GM23338 (cell line): ENCODE measurements at regions not wholly inside any gene's neighbourhood (a gene's known extent, or its start where the extent isn't known, plus 50 kb on each side); places are given as distances from the start of the nearest gene placed in this dataset.

Experiments used
- CREB1 ChIP-seq: fragments of 250-450 bp; sonication (Bioruptor Pico); IDR thresholded peaks from 2 replicates; pipeline ENCODE4 v1.5.0; 2020; ENCODE audit warnings: low read depth, mild to moderate bottlenecking, moderate library complexity
- ETS1 ChIP-seq: IDR thresholded peaks from 2 replicates; pipeline ENCODE4 v1.6.1; 2016; ENCODE audit warnings: antibody characterized with exemption
- EZH2 ChIP-seq: fragments of 200-600 bp; sonication (generic); IDR thresholded peaks from one replicate; pipeline ENCODE4 v1.8.0; 2017; ENCODE audit warnings: antibody characterized with exemption, mild to moderate bottlenecking, low read depth; ENCODE audit not compliant: unreplicated experiment
- EZH2phosphoT487 ChIP-seq: fragments of 200-600 bp; sonication (generic); IDR thresholded peaks from one replicate; pipeline ENCODE4 v1.8.1; 2018; ENCODE audit warnings: antibody characterized with exemption; ENCODE audit not compliant: unreplicated experiment
- JUNB ChIP-seq: IDR thresholded peaks from one replicate; pipeline ENCODE4 v1.6.1; 2016; ENCODE audit warnings: antibody characterized with exemption; ENCODE audit not compliant: unreplicated experiment
- NANOG ChIP-seq: IDR thresholded peaks from 2 replicates; pipeline ENCODE4 v1.6.1; 2016; ENCODE audit warnings: antibody characterized with exemption, borderline replicate concordance
- POLR2AphosphoS5 ChIP-seq: IDR thresholded peaks from 2 replicates; pipeline ENCODE4 v1.6.1; 2016; ENCODE audit warnings: antibody characterized with exemption, low read depth
- REST ChIP-seq: IDR thresholded peaks from one replicate; pipeline ENCODE4 v1.6.1; 2018; ENCODE audit warnings: antibody characterized with exemption; ENCODE audit not compliant: unreplicated experiment
- STAT1 ChIP-seq: IDR thresholded peaks from one replicate; pipeline ENCODE4 v1.6.1; 2016; ENCODE audit warnings: antibody characterized with exemption; ENCODE audit not compliant: unreplicated experiment
- TF ChIP-seq, protein P1 (sequence below), 2 experiments: fragments of 200-600 bp in 1 of 2; sonication (generic) in 1 of 2; conservative IDR thresholded peaks; 2 replicates each; pipeline versions ENCODE4 v1.5.1 to v1.6.1; 2016 to 2017; ENCODE audit warnings: antibody characterized with exemption in 2 of 2, low read depth in 2 of 2, mild to moderate bottlenecking in 2 of 2, moderate library complexity in 1 of 2
- TF ChIP-seq, protein P2 (sequence below): fragments of 250-450 bp; sonication (Bioruptor Pico); IDR thresholded peaks from 2 replicates; pipeline ENCODE4 v1.5.0; 2020; ENCODE audit warnings: mild to moderate bottlenecking, moderate library complexity

DNA sequence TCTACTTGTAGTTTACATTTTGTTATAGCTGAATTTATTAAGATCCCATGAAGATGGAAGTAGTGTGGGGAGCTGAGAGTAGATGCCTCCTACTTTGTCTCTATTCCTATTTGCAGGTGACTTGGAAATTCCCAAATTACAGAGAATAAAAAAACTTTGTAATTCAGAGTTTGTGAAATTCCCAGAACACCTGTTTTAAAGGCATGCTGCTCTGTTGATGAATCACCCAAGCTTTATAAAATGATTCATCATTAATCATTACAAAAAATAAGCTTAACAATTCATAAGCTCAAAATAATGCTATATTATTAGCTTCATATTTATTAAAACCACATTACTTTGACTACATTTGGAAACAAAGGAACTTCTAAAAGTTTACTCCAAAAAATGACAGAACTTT lies 856.3 kb downstream of the RPA4 start:
- TF ChIP-seq, protein P1, sequence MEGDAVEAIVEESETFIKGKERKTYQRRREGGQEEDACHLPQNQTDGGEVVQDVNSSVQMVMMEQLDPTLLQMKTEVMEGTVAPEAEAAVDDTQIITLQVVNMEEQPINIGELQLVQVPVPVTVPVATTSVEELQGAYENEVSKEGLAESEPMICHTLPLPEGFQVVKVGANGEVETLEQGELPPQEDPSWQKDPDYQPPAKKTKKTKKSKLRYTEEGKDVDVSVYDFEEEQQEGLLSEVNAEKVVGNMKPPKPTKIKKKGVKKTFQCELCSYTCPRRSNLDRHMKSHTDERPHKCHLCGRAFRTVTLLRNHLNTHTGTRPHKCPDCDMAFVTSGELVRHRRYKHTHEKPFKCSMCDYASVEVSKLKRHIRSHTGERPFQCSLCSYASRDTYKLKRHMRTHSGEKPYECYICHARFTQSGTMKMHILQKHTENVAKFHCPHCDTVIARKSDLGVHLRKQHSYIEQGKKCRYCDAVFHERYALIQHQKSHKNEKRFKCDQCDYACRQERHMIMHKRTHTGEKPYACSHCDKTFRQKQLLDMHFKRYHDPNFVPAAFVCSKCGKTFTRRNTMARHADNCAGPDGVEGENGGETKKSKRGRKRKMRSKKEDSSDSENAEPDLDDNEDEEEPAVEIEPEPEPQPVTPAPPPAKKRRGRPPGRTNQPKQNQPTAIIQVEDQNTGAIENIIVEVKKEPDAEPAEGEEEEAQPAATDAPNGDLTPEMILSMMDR (conservative IDR thresholded peaks at IDR 0.05; ENCODE audit: low read depth in 2 of 2): no peak
- TF ChIP-seq EZH2phosphoT487: no peak
- TF ChIP-seq REST: no peak
- TF ChIP-seq EZH2: no peak
- no peak for TF ChIP-seq POLR2AphosphoS5
- TF ChIP-seq CREB1: no peak
- no peak for TF ChIP-seq JUNB
- TF ChIP-seq NANOG: no peak
- TF ChIP-seq, protein P2, sequence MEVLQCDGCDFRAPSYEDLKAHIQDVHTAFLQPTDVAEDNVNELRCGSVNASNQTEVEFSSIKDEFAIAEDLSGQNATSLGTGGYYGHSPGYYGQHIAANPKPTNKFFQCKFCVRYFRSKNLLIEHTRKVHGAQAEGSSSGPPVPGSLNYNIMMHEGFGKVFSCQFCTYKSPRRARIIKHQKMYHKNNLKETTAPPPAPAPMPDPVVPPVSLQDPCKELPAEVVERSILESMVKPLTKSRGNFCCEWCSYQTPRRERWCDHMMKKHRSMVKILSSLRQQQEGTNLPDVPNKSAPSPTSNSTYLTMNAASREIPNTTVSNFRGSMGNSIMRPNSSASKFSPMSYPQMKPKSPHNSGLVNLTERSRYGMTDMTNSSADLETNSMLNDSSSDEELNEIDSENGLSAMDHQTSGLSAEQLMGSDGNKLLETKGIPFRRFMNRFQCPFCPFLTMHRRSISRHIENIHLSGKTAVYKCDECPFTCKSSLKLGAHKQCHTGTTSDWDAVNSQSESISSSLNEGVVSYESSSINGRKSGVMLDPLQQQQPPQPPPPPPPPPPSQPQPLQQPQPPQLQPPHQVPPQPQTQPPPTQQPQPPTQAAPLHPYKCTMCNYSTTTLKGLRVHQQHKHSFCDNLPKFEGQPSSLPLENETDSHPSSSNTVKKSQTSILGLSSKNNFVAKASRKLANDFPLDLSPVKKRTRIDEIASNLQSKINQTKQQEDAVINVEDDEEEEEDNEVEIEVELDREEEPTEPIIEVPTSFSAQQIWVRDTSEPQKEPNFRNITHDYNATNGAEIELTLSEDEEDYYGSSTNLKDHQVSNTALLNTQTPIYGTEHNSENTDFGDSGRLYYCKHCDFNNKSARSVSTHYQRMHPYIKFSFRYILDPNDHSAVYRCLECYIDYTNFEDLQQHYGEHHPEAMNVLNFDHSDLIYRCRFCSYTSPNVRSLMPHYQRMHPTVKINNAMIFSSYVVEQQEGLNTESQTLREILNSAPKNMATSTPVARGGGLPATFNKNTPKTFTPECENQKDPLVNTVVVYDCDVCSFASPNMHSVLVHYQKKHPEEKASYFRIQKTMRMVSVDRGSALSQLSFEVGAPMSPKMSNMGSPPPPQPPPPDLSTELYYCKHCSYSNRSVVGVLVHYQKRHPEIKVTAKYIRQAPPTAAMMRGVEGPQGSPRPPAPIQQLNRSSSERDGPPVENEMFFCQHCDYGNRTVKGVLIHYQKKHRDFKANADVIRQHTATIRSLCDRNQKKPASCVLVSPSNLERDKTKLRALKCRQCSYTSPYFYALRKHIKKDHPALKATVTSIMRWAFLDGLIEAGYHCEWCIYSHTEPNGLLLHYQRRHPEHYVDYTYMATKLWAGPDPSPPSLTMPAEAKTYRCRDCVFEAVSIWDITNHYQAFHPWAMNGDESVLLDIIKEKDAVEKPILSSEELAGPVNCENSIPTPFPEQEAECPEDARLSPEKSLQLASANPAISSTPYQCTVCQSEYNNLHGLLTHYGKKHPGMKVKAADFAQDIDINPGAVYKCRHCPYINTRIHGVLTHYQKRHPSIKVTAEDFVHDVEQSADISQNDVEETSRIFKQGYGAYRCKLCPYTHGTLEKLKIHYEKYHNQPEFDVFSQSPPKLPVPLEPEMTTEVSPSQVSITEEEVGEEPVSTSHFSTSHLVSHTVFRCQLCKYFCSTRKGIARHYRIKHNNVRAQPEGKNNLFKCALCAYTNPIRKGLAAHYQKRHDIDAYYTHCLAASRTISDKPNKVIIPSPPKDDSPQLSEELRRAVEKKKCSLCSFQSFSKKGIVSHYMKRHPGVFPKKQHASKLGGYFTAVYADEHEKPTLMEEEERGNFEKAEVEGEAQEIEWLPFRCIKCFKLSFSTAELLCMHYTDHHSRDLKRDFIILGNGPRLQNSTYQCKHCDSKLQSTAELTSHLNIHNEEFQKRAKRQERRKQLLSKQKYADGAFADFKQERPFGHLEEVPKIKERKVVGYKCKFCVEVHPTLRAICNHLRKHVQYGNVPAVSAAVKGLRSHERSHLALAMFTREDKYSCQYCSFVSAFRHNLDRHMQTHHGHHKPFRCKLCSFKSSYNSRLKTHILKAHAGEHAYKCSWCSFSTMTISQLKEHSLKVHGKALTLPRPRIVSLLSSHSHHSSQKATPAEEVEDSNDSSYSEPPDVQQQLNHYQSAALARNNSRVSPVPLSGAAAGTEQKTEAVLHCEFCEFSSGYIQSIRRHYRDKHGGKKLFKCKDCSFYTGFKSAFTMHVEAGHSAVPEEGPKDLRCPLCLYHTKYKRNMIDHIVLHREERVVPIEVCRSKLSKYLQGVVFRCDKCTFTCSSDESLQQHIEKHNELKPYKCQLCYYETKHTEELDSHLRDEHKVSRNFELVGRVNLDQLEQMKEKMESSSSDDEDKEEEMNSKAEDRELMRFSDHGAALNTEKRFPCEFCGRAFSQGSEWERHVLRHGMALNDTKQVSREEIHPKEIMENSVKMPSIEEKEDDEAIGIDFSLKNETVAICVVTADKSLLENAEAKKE (CRISPR knock-in tag): no peak
- no peak for TF ChIP-seq STAT1
- TF ChIP-seq ETS1: no peak
